Mesodermal cell (in vitro differentiated cells): ENCODE measurements at regions not wholly inside any gene's neighbourhood (a gene's known extent, or its start where the extent isn't known, plus 50 kb on each side); places are given as distances from the start of the nearest gene placed in this dataset.

Source experiments
- H3K27ac ChIP-seq: 2 replicates; pipeline ENCODE4 v1.7.0; 2013; ENCODE audit warnings: mild to moderate bottlenecking, low read depth, low read length, moderate library complexity; ENCODE audit not compliant: severe bottlenecking
- H3K36me3 ChIP-seq: 2 replicates; pipeline ENCODE4 v1.7.1; 2013; ENCODE audit warnings: mild to moderate bottlenecking, low read length, moderate library complexity; ENCODE audit not compliant: control insufficient read depth, insufficient read depth
- H3K4me1 ChIP-seq: one replicate; pipeline ENCODE4 v1.7.1; 2013; ENCODE audit warnings: mild to moderate bottlenecking, low read length; ENCODE audit not compliant: insufficient read depth, control insufficient read depth, poor library complexity, severe bottlenecking
- H3K4me3 ChIP-seq: 2 replicates; pipeline ENCODE4 v1.7.0; 2013; ENCODE audit warnings: low read length, control low read depth, mild to moderate bottlenecking; ENCODE audit not compliant: insufficient read depth, poor library complexity, severe bottlenecking; ENCODE audit errors: extremely low read depth
- H3K9me3 ChIP-seq: 2 replicates; pipeline ENCODE4 v1.7.1; 2013; ENCODE audit warnings: mild to moderate bottlenecking, low read length, moderate library complexity; ENCODE audit not compliant: control insufficient read depth
- WGBS, 2 experiments: methylation state at CpG; one replicate each; pipeline ENCODE4 v1.1.5; 2013; ENCODE audit warnings: missing lambda C conversion rate in 2 of 2; ENCODE audit not compliant: insufficient coverage in 2 of 2; 5-methylcytosine and 5-hydroxymethylcytosine counted together

GRCh38 chr1:222073307-222073995, 331.6 kb upstream of the DUSP10 start:
- H3K4me1 ChIP-seq: peaks cover 3% of the 10 kb centered on the region
- H3K9me3 ChIP-seq: peaks cover 5% of the 10 kb centered on the region
- H3K4me3 ChIP-seq: no peak overlapping the region
- H3K36me3 ChIP-seq: no peaks in the 10 kb centered on the region
- peak overlapping the region; percentile 13 for H3K27ac ChIP-seq
- 79% methylated on average over 2 of the region's 2 CpGs; no CpG with 5 or more reads in 1 of the 2 experiments for WGBS, 2 experiments

DNA sequence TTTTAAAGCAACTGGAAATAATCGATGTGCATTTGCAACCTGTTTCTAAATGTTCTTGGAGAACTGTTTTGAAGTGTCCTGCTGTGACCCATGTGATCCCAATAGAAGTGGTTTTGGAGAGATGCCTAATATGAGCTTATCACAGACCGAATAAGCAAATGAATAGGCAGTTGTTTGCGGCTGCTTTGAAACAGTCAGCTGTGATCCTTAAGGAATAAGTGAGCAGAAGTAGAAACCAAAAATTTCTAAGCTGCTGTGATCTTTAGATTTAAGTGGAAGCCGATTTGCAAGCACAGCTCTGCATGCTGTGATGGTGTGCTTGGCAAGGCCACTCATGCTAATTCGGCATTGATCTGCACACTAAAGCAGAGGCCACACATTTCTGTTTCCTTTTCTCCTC, 329.5 kb upstream of the DUSP10 start:
- Histone ChIP-seq H3K27ac (no peak overlapping the region), H3K36me3 (no peaks in the 10 kb centered on the region), H3K9me3 (peaks cover 12% of the 10 kb centered on the region), H3K4me3 (no peak overlapping the region), H3K4me1 (peaks cover 3% of the 10 kb centered on the region)
- 43 to 44% methylated on average over 5 of the region's 5 CpGs for WGBS, 2 experiments

- H3K27ac ChIP-seq: no peak overlapping the region
- no peak overlapping the region for H3K4me3 ChIP-seq
- H3K4me1 ChIP-seq: peaks cover 3% of the 10 kb centered on the region
- H3K36me3 ChIP-seq: no peaks in the 10 kb centered on the region
- H3K9me3 ChIP-seq: peaks cover 30% of the 10 kb centered on the region
These were observed 327.0 kb upstream of the DUSP10 start for GRCh38 chr1:222068937-222069336.

DNA sequence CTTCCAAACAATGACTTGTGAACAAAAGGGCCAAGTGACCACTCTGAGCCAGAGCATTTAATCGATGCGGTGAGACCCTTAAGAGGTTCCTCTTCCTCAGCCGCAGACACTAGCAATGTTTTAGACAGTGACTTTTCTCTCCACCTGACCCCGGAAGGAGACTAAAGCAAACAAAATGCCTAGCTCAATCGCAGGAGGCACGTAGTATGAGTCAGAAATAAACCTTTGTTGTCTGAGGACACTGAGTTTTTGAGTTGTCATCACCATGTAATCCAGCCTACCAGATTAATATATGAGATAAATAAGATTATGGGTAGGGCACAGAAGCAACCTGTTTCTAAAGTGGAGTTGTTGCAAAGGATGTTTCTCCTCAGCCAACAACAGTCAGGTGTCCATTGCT, 326.2 kb upstream of the DUSP10 start:
- Histone ChIP-seq H3K27ac (no peak overlapping the region), H3K36me3 (no peaks in the 10 kb centered on the region), H3K4me3 (no peak overlapping the region), H3K9me3 (peaks cover 30% of the 10 kb centered on the region), H3K4me1 (peaks cover 2% of the 10 kb centered on the region)
- 89 to 100% methylated on average over 3 of the region's 6 CpGs for WGBS, 2 experiments

GRCh38 chr1:222066539-222066938, 324.6 kb upstream of the DUSP10 start:
- Histone ChIP-seq H3K27ac (no peak overlapping the region), H3K36me3 (no peaks in the 10 kb centered on the region), H3K4me3 (no peak overlapping the region), H3K9me3 (peaks cover 30% of the 10 kb centered on the region), H3K4me1 (no peaks in the 10 kb centered on the region)
- no CpG with 5 or more reads among the region's 1 CpG for WGBS, 2 experiments

DNA sequence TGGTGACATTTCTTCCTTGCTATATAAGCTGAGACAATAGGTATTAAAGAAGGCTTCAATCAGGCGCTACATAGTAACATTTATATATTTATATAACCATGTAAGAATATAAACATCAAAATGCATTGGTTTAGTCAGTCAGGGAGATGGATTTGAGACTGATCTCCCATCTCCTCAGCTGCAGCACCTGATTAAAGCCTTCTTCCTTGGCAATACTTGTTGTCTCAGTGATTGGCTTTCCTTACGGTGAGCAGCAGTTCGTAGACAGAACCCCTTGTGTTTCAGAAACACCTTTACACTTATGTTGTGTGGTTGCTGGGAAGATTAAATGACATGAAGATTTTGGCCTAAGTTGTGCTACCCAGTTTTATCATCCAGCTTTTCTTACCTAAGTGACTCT, 323.3 kb upstream of the DUSP10 start:
- Histone ChIP-seq H3K4me3 (no peak overlapping the region), H3K27ac (no peak overlapping the region), H3K36me3 (no peaks in the 10 kb centered on the region), H3K4me1 (no peaks in the 10 kb centered on the region), H3K9me3 (peaks cover 30% of the 10 kb centered on the region)
- WGBS, 2 experiments: no CpG with 5 or more reads among the region's 3 CpGs

DNA sequence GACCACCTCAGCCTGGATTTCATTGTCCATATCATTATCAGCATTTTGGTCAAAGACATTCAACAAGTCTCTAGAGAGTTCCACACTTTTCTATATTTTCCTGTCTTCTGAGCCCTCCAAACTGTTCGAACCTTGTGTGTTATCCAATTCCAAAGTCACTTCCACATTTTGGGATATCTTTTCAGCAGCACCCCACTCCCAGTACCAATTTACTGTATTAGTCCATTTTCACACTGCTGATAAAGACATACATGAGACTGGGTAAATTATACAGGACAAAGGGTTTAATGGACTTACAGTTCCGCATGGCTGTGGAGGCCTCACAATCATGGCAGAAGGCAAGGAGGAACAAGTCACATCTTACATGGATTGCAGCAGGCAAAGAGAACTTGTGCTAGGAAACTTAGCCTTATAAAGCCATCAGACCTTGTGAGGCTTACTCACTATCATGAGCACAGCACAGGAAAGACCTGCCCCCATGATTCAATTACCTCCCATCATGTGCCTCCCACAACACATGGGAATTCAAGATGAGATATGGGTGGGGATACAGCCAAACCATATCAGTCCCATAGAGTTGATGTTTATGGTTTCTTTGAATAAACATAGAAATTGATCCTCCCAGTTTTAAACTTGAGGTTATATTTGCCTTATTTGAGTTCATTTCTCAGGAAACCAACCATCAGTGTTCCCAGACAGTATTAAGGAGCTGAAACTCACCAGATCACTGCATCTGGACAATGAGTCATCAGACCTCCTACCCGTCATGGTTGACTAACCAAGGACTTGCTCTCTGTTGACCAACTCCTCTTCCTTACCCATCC, 322.7 kb upstream of the DUSP10 start:
- 76 to 85% methylated on average over 3 of the region's 3 CpGs for WGBS, 2 experiments
- Histone ChIP-seq H3K9me3 (peaks cover 27% of the 10 kb centered on the region), H3K4me1 (no peaks in the 10 kb centered on the region), H3K27ac (no peak overlapping the region), H3K36me3 (no peaks in the 10 kb centered on the region), H3K4me3 (no peak overlapping the region)

DNA sequence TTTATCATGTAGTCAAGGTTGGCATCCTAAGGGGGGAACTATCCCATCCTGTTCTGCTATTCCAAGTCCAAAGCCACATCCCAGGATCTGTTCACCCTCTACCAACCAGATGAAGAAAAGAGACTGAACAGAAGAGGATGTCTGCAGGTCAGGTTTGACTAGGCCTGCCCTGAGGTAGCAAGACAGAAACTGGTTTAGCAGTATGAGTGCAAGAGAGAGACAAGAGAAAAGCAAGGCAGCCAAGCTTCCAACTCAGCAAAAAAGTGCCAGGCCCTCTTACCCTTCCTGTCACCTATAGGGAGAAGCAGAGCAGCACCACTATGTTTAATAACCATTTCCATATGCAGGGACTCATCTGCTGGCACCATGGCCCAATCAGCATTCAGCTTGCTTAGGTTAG, 320.8 kb upstream of the DUSP10 start:
- H3K4me3 ChIP-seq: no peak overlapping the region
- no peaks in the 10 kb centered on the region for H3K4me1 ChIP-seq
- no peak overlapping the region for H3K27ac ChIP-seq
- peaks cover 23% of the 10 kb centered on the region for H3K9me3 ChIP-seq
- no peaks in the 10 kb centered on the region for H3K36me3 ChIP-seq

- H3K4me1 ChIP-seq: no peaks in the 10 kb centered on the region
- peaks cover 22% of the 10 kb centered on the region for H3K9me3 ChIP-seq
- H3K36me3 ChIP-seq: no peaks in the 10 kb centered on the region
- H3K4me3 ChIP-seq: no peak overlapping the region
- 100% methylated on average over 1 of the region's 3 CpGs; no CpG with 5 or more reads in 1 of the 2 experiments for WGBS, 2 experiments
- H3K27ac ChIP-seq: no peak overlapping the region
These were observed 319.9 kb upstream of the DUSP10 start for GRCh38 chr1:222061711-222062359.

DNA sequence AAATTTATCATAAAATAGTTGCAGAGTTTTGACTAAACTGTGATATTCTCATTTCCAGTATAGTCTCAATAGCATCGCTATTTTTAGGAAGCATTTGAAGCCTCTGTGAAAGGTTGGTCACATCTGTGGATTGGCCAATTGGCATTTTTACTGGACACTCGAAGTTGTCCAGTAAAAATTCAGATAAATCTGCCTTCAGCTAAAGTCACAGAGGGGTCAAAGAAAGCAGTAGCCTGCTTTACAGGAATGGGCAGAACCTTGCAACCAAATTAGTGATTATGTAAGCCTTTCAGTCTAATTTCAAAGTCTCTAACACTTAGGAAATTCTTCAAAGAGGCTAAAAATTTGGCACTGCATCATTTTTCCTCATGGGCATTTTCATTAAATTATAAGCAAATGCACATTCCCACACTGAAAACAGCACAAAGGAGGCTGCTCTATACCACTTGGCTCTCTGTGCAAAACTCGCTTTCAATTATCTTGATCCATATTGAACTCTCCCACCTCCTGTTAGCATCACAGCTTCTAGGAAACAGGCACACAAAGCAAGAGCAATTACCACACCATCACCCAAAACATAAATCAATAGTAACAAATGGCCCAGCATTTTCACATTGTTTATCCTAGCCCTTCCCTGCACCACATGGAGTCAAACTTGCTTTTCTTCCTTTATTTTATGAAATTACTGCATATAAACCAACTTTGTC, 318.5 kb upstream of the DUSP10 start:
- no peak overlapping the region for H3K4me3 ChIP-seq
- 87 to 91% methylated on average over 3 of the region's 3 CpGs for WGBS, 2 experiments
- H3K27ac ChIP-seq: no peak overlapping the region
- no peaks in the 10 kb centered on the region for H3K36me3 ChIP-seq
- no peaks in the 10 kb centered on the region for H3K4me1 ChIP-seq
- peaks cover 9% of the 10 kb centered on the region for H3K9me3 ChIP-seq
